Tibial nerve (tissue), 4 donors: ENCODE measurements at regions not wholly inside any gene's neighbourhood (a gene's known extent, or its start where the extent isn't known, plus 50 kb on each side); places are given as distances from the start of the nearest gene placed in this dataset.

Experiments
- DNase-seq, 2 donors: peaks; one replicate each; pipeline ENCODE4 v3.0.0-alpha.2; 2019; ENCODE audit warnings: low spot score in 2 of 2
- H3K27ac ChIP-seq, 4 donors: fragments of 200-600 bp; sonication (generic) in 3 of 4; one replicate each; pipeline ENCODE4 v1.5.1; 2017 to 2019; ENCODE audit warnings: mild to moderate bottlenecking in 1 of 4
- H3K27me3 ChIP-seq, 2 donors: fragments of 200-600 bp; sonication (generic) in 1 of 2; one replicate each; pipeline versions ENCODE4 v1.5.1 to v1.6.0; 2017 to 2019
- H3K36me3 ChIP-seq, 3 donors: fragments of 200-600 bp; sonication (generic); one replicate each; pipeline ENCODE4 v1.5.1; 2018 to 2019
- H3K4me1 ChIP-seq, 4 donors: fragments of 200-600 bp; sonication (generic) in 3 of 4; one replicate each; pipeline ENCODE4 v1.5.1; 2017 to 2019
- H3K4me3 ChIP-seq, 4 donors: fragments of 200-600 bp; sonication (generic) in 3 of 4; one replicate each; pipeline ENCODE4 v1.5.1; 2017 to 2019; ENCODE audit warnings: mild to moderate bottlenecking in 1 of 4, moderate library complexity in 1 of 4
- H3K9me3 ChIP-seq, 4 donors: fragments of 200-600 bp; sonication (generic) in 3 of 4; one replicate each; pipeline ENCODE4 v1.5.1; 2017 to 2019
- CTCF ChIP-seq, 5 experiments: fragments of 200-600 bp in 3 of 5; fragments of 450-650 bp in 2 of 5; sonication (generic) in 3 of 5; IDR thresholded peaks; one replicate each; pipeline ENCODE4 v1.5.1; 2016 to 2019; ENCODE audit warnings: antibody characterized with exemption in 5 of 5, mild to moderate bottlenecking in 3 of 5, moderate library complexity in 2 of 5
- EP300 ChIP-seq, 2 donors: sonication (generic); formaldehyde crosslinking; IDR thresholded peaks; one replicate each; pipeline ENCODE4 v1.6.1; 2017; ENCODE audit warnings: antibody characterized with exemption in 2 of 2, mild to moderate bottlenecking in 1 of 2
- POLR2A ChIP-seq, 2 donors: fragments of 450-650 bp; IDR thresholded peaks; one replicate each; pipeline ENCODE4 v1.6.1; 2017; ENCODE audit warnings: antibody characterized with exemption in 2 of 2, mild to moderate bottlenecking in 2 of 2, moderate library complexity in 2 of 2
- WGBS, 2 donors: methylation state at CpG; one replicate each; pipeline ENCODE4 v1.1.5; 2018; 5-methylcytosine and 5-hydroxymethylcytosine counted together

GRCh38 chr3:40869013-40869412, 330.3 kb upstream of the CTNNB1 start:
- H3K4me3 ChIP-seq = no peak overlapping the region
- no peak for DNase-seq
- no peaks in the 10 kb centered on the region for H3K9me3 ChIP-seq
- WGBS, 2 donors = 73 to 74% methylated on average over 4 of the region's 4 CpGs
- no peaks in the 10 kb centered on the region for H3K27me3 ChIP-seq
- no peaks in the 10 kb centered on the region for H3K36me3 ChIP-seq
- H3K4me1 ChIP-seq = peaks cover 0 to 11% (median 3%) of the 10 kb centered on the region in 4 donors
- no peak overlapping the region for H3K27ac ChIP-seq
- no peak for TF ChIP-seq POLR2A (IDR thresholded peaks at IDR 0.05)
- TF ChIP-seq EP300 (IDR thresholded peaks at IDR 0.05) = no peak
- no peak for TF ChIP-seq CTCF (IDR thresholded peaks at IDR 0.05)

- WGBS, 2 donors = 67 to 85% methylated on average over 2 of the region's 2 CpGs
These were observed 329.4 kb upstream of the CTNNB1 start for GRCh38 chr3:40869939-40870338.

GRCh38 chr3:40871394-40871793, 327.9 kb upstream of the CTNNB1 start:
- peaks cover 0 to 12% (median 2%) of the 10 kb centered on the region in 4 donors for H3K4me1 ChIP-seq
- no peak overlapping the region for H3K27ac ChIP-seq
- DNase-seq = no peak
- TF ChIP-seq CTCF (IDR thresholded peaks at IDR 0.05) = no peak
- no peak for TF ChIP-seq EP300 (IDR thresholded peaks at IDR 0.05)
- TF ChIP-seq POLR2A (IDR thresholded peaks at IDR 0.05) = no peak
- H3K36me3 ChIP-seq = no peaks in the 10 kb centered on the region
- no peak overlapping the region for H3K4me3 ChIP-seq
- no peaks in the 10 kb centered on the region for H3K9me3 ChIP-seq
- no peaks in the 10 kb centered on the region for H3K27me3 ChIP-seq
- 78 to 82% methylated on average over 4 of the region's 4 CpGs for WGBS, 2 donors

More at GRCh38 chr3:40869939-40870338, 329.4 kb upstream of the CTNNB1 start:
- Histone ChIP-seq H3K27me3 (no peaks in the 10 kb centered on the region), H3K4me1 (peaks cover 0 to 11% (median under 1%) of the 10 kb centered on the region in 4 donors), H3K9me3 (no peaks in the 10 kb centered on the region), H3K27ac (no peak overlapping the region), H3K36me3 (no peaks in the 10 kb centered on the region), H3K4me3 (no peak overlapping the region)
- DNase-seq = no peak
- TF ChIP-seq POLR2A (IDR thresholded peaks at IDR 0.05) = no peak
- TF ChIP-seq CTCF (IDR thresholded peaks at IDR 0.05) = no peak
- no peak for TF ChIP-seq EP300 (IDR thresholded peaks at IDR 0.05)

- H3K36me3 ChIP-seq = no peaks in the 10 kb centered on the region
- H3K27ac ChIP-seq = no peak overlapping the region
- 73 to 82% methylated on average over 6 of the region's 6 CpGs for WGBS, 2 donors
- no peaks in the 10 kb centered on the region for H3K27me3 ChIP-seq
- TF ChIP-seq POLR2A (IDR thresholded peaks at IDR 0.05) (no peak), EP300 (IDR thresholded peaks at IDR 0.05) (no peak), CTCF (IDR thresholded peaks at IDR 0.05) (no peak)
- H3K4me3 ChIP-seq = no peak overlapping the region
- no peak for DNase-seq
- no peaks in the 10 kb centered on the region for H3K9me3 ChIP-seq
- peaks cover 0 to 22% (median 6%) of the 10 kb centered on the region in 4 donors for H3K4me1 ChIP-seq
These were observed 326.9 kb upstream of the CTNNB1 start for GRCh38 chr3:40872258-40872920.

GRCh38 chr3:40873476-40873875, 325.8 kb upstream of the CTNNB1 start:
- H3K27me3 ChIP-seq = no peaks in the 10 kb centered on the region
- H3K4me3 ChIP-seq = no peak overlapping the region
- TF ChIP-seq POLR2A (IDR thresholded peaks at IDR 0.05) (no peak), CTCF (IDR thresholded peaks at IDR 0.05) (no peak), EP300 (IDR thresholded peaks at IDR 0.05) (no peak)
- peaks cover 0 to 31% (median 11%) of the 10 kb centered on the region in 4 donors for H3K4me1 ChIP-seq
- H3K9me3 ChIP-seq = no peaks in the 10 kb centered on the region
- 86 to 93% methylated on average over 2 of the region's 2 CpGs for whole genome bisulfite sequencing, 2 donors
- no peak for DNase-seq
- no peak overlapping the region for H3K27ac ChIP-seq
- H3K36me3 ChIP-seq = no peaks in the 10 kb centered on the region
